IMR-90 (cell line): ENCODE measurements at regions not wholly inside any gene's neighbourhood (a gene's known extent, or its start where the extent isn't known, plus 50 kb on each side); places are given as distances from the start of the nearest gene placed in this dataset.

Experiments
- CEBPB ChIP-seq: IDR thresholded peaks from 2 replicates; pipeline ENCODE4 v1.6.1; 2012; ENCODE audit warnings: low read depth, low read length, improper control_type of control experiment
- CTCF ChIP-seq: conservative IDR thresholded peaks from 2 replicates; pipeline ENCODE4 v1.5.1; 2012; ENCODE audit warnings: mild to moderate bottlenecking, low read depth, low read length, improper control_type of control experiment
- MXI1 ChIP-seq: IDR thresholded peaks from 2 replicates; pipeline ENCODE4 v1.6.1; 2012; ENCODE audit warnings: low read depth, mild to moderate bottlenecking, low read length, moderate library complexity, borderline replicate concordance
- POLR2A ChIP-seq: IDR thresholded peaks from 2 replicates; pipeline ENCODE4 v1.6.1; 2012; ENCODE audit warnings: mild to moderate bottlenecking, low read depth, low read length
- RAD21 ChIP-seq: IDR thresholded peaks from 2 replicates; pipeline ENCODE4 v1.6.1; 2012; ENCODE audit warnings: low read length, improper control_type of control experiment
- SMC3 ChIP-seq: fragments of 150-350 bp; IDR thresholded peaks from 2 replicates; pipeline ENCODE4 v1.6.1; 2016; ENCODE audit warnings: low read depth, mild to moderate bottlenecking, antibody characterized with exemption, low read length, moderate library complexity
- USF2 ChIP-seq: fragments of 150-350 bp; IDR thresholded peaks from 2 replicates; pipeline ENCODE4 v1.6.1; 2017; ENCODE audit warnings: mild to moderate bottlenecking, antibody characterized with exemption, low read length, low read depth
- TF ChIP-seq, protein P1 (sequence below): fragments of 150-350 bp; IDR thresholded peaks from 2 replicates; pipeline ENCODE4 v1.6.1; 2016; ENCODE audit warnings: low read depth, mild to moderate bottlenecking, low read length, moderate library complexity, borderline replicate concordance

GRCh38 chr13:96934889-96935489 is 59.3 kb downstream of the OXGR1 start:
- no peak for TF ChIP-seq POLR2A
- TF ChIP-seq SMC3, result no peak
- no peak for TF ChIP-seq CTCF
- TF ChIP-seq, protein P1, sequence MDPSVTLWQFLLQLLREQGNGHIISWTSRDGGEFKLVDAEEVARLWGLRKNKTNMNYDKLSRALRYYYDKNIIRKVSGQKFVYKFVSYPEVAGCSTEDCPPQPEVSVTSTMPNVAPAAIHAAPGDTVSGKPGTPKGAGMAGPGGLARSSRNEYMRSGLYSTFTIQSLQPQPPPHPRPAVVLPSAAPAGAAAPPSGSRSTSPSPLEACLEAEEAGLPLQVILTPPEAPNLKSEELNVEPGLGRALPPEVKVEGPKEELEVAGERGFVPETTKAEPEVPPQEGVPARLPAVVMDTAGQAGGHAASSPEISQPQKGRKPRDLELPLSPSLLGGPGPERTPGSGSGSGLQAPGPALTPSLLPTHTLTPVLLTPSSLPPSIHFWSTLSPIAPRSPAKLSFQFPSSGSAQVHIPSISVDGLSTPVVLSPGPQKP, result no peak
- TF ChIP-seq USF2, result no peak
- TF ChIP-seq RAD21, result no peak
- no peak for TF ChIP-seq CEBPB
- TF ChIP-seq MXI1, result no peak
